ENCODE measurements at regions not wholly inside any gene's neighbourhood (a gene's known extent, or its start where the extent isn't known, plus 50 kb on each side); places are given as distances from the start of the nearest gene placed in this dataset.
A peak's percentile ranks its signal among the peaks of the same experiment; 100 is the strongest.

- Mint-ChIP-seq H3K36me3 (ENCODE audit: low read depth) (no peaks in the 10 kb centered on the region), H3K9me3 (no peaks in the 10 kb centered on the region), H3K27me3 (ENCODE audit: low read depth) (peaks cover 25% of the 10 kb centered on the region), H3K4me1 (peaks cover 32% of the 10 kb centered on the region), H3K27ac (peak overlapping the region in 1 of 3 experiments; percentile 38), H3K4me3 (no peak overlapping the region)
- TF ChIP-seq CTCF (IDR thresholded peaks at IDR 0.05; ENCODE audit: unreplicated experiment in 3 of 3): no peak
These were observed 94.7 kb upstream of the SFSWAP start for GRCh38 chr12:131616043-131616700.

GRCh38 chr12:131616738-131617137 is 94.2 kb upstream of the SFSWAP start:
- no peak for TF ChIP-seq CTCF (IDR thresholded peaks at IDR 0.05; ENCODE audit: unreplicated experiment in 3 of 3)
- peaks cover 25% of the 10 kb centered on the region for H3K27me3 Mint-ChIP-seq (ENCODE audit: low read depth)
- no peak overlapping the region for H3K4me3 Mint-ChIP-seq
- H3K36me3 Mint-ChIP-seq (ENCODE audit: low read depth): no peaks in the 10 kb centered on the region
- no peaks in the 10 kb centered on the region for H3K9me3 Mint-ChIP-seq
- peak overlapping the region in 1 of 3 experiments; percentile 38 for H3K27ac Mint-ChIP-seq
- peaks cover 37% of the 10 kb centered on the region for H3K4me1 Mint-ChIP-seq

GRCh38 chr12:131617179-131617578 is 93.7 kb upstream of the SFSWAP start:
- Mint-ChIP-seq H3K36me3 (ENCODE audit: low read depth) (no peaks in the 10 kb centered on the region), H3K4me1 (peaks cover 40% of the 10 kb centered on the region), H3K4me3 (no peak overlapping the region), H3K27me3 (ENCODE audit: low read depth) (peaks cover 25% of the 10 kb centered on the region), H3K9me3 (no peaks in the 10 kb centered on the region), H3K27ac (no peak overlapping the region)
- no peak for TF ChIP-seq CTCF (IDR thresholded peaks at IDR 0.05; ENCODE audit: unreplicated experiment in 3 of 3)

GRCh38 chr12:131617596-131618302 is 93.1 kb upstream of the SFSWAP start:
- Mint-ChIP-seq H3K36me3 (ENCODE audit: low read depth) (no peaks in the 10 kb centered on the region), H3K4me1 (peaks cover 40% of the 10 kb centered on the region), H3K9me3 (no peaks in the 10 kb centered on the region), H3K27me3 (ENCODE audit: low read depth) (peaks cover 25% of the 10 kb centered on the region), H3K27ac (no peak overlapping the region), H3K4me3 (no peak overlapping the region)
- TF ChIP-seq CTCF (IDR thresholded peaks at IDR 0.05; ENCODE audit: unreplicated experiment in 3 of 3): no peak

- peaks cover 40% of the 10 kb centered on the region for H3K4me1 Mint-ChIP-seq
- H3K4me3 Mint-ChIP-seq: no peak overlapping the region
- no peak overlapping the region for H3K27ac Mint-ChIP-seq
- TF ChIP-seq CTCF (IDR thresholded peaks at IDR 0.05; ENCODE audit: unreplicated experiment in 3 of 3): no peak
- no peaks in the 10 kb centered on the region for H3K36me3 Mint-ChIP-seq (ENCODE audit: low read depth)
- peaks cover 25% of the 10 kb centered on the region for H3K27me3 Mint-ChIP-seq (ENCODE audit: low read depth)
- no peaks in the 10 kb centered on the region for H3K9me3 Mint-ChIP-seq
These were observed 92.6 kb upstream of the SFSWAP start for GRCh38 chr12:131618303-131618658.

GRCh38 chr12:131618701-131619100 is 92.2 kb upstream of the SFSWAP start:
- peaks cover 40% of the 10 kb centered on the region for H3K4me1 Mint-ChIP-seq
- H3K4me3 Mint-ChIP-seq: no peak overlapping the region
- H3K27ac Mint-ChIP-seq: no peak overlapping the region
- no peak for TF ChIP-seq CTCF (IDR thresholded peaks at IDR 0.05; ENCODE audit: unreplicated experiment in 3 of 3)
- H3K9me3 Mint-ChIP-seq: no peaks in the 10 kb centered on the region
- H3K27me3 Mint-ChIP-seq (ENCODE audit: low read depth): peaks cover 25% of the 10 kb centered on the region
- no peaks in the 10 kb centered on the region for H3K36me3 Mint-ChIP-seq (ENCODE audit: low read depth)
